ENCODE measurements at regions not wholly inside any gene's neighbourhood (a gene's known extent, or its start where the extent isn't known, plus 50 kb on each side); places are given as distances from the start of the nearest gene placed in this dataset.

GRCh38 chr9:78707481-78707991, 410.6 kb downstream of the PSAT1 start:
- WGBS (ENCODE audit: insufficient coverage) = no CpG with 5 or more reads among the region's 1 CpG
- Mint-ChIP-seq H3K36me3 (no peaks in the 10 kb centered on the region), H3K4me3 (peak overlapping the region in 1 of 2 donors; percentile 80), H3K4me1 (peaks cover 22% of the 10 kb centered on the region), H3K27me3 (ENCODE audit: low read depth in 3 of 3) (peaks cover 0 to 3% (median 0%) of the 10 kb centered on the region in 3 donors), H3K27ac (peak overlapping the region in 5 of 7 donors; percentile 9 to 79 (median 54)), H3K9me3 (peaks cover 0 to 6% (median 5%) of the 10 kb centered on the region in 7 donors)
- intact Hi-C loops (cut with micrococcal nuclease) = no loop called here
- H3K4me2 ChIP-seq (replicated peaks; ENCODE audit: extremely low read depth, low read length, poor library complexity, severe bottlenecking) = peak overlapping the region; percentile 4
- H3K27me3 ChIP-seq (ENCODE audit: control insufficient read depth in 2 of 2, insufficient read depth in 2 of 2, low read length in 2 of 2) = no peaks in the 10 kb centered on the region
- H3K27ac ChIP-seq (ENCODE audit: low read depth in 1 of 2, low read length in 2 of 2) = peak overlapping the region in 1 of 2 donors; percentile 11
- no peak overlapping the region for H3K9ac ChIP-seq (ENCODE audit: insufficient read depth, low read length, poor library complexity, severe bottlenecking)
- H3K79me2 ChIP-seq (ENCODE audit: insufficient read depth, low read length) = no peaks in the 10 kb centered on the region
- no peaks in the 10 kb centered on the region for H3K9me3 ChIP-seq (replicated peaks in 1 of 2; ENCODE audit: control insufficient read depth in 1 of 2, insufficient read depth in 1 of 2, low read length in 2 of 2)
- H3K4me1 ChIP-seq (ENCODE audit: control insufficient read depth in 1 of 2, insufficient read depth in 2 of 2, low read length in 2 of 2) = peaks cover 9 to 17% of the 10 kb centered on the region in 2 donors
- no peak for TF ChIP-seq CTCF (IDR thresholded peaks at IDR 0.05)
- H2AFZ ChIP-seq (ENCODE audit: insufficient read depth, low read depth, low read length, poor library complexity, severe bottlenecking) = no peak overlapping the region
- DNase-seq = peak; percentile 15 to 19 (median 19)
- H4K20me1 ChIP-seq (ENCODE audit: insufficient read depth, low read length) = no peaks in the 10 kb centered on the region
- H3K4me3 ChIP-seq (replicated peaks in 1 of 3; ENCODE audit: low read depth in 2 of 3, low read length in 3 of 3) = no peak overlapping the region
- no peaks in the 10 kb centered on the region for H3K36me3 ChIP-seq (replicated peaks in 1 of 2; ENCODE audit: control insufficient read depth in 1 of 2, insufficient read depth in 2 of 2, low read length in 2 of 2)

GRCh38 chr9:78712903-78713613, 416.1 kb downstream of the PSAT1 start:
- intact Hi-C loops (cut with micrococcal nuclease) = no loop called here
- H3K27ac Mint-ChIP-seq = no peak overlapping the region
- DNase-seq = no peak
- H4K20me1 ChIP-seq (ENCODE audit: insufficient read depth, low read length) = no peaks in the 10 kb centered on the region
- no peak overlapping the region for H3K4me2 ChIP-seq (replicated peaks; ENCODE audit: extremely low read depth, low read length, poor library complexity, severe bottlenecking)
- 83% methylated on average over 2 of the region's 4 CpGs for WGBS (ENCODE audit: insufficient coverage)
- no peak overlapping the region for H3K4me3 Mint-ChIP-seq
- no peaks in the 10 kb centered on the region for H3K27me3 Mint-ChIP-seq (ENCODE audit: low read depth in 3 of 3)
- no peaks in the 10 kb centered on the region for H3K79me2 ChIP-seq (ENCODE audit: insufficient read depth, low read length)
- H3K27ac ChIP-seq (ENCODE audit: low read depth in 1 of 2, low read length in 2 of 2) = no peak overlapping the region
- no peaks in the 10 kb centered on the region for H3K27me3 ChIP-seq (ENCODE audit: control insufficient read depth in 2 of 2, insufficient read depth in 2 of 2, low read length in 2 of 2)
- H2AFZ ChIP-seq (ENCODE audit: insufficient read depth, low read depth, low read length, poor library complexity, severe bottlenecking) = no peak overlapping the region
- no peak overlapping the region for H3K9ac ChIP-seq (ENCODE audit: insufficient read depth, low read length, poor library complexity, severe bottlenecking)
- no peaks in the 10 kb centered on the region for H3K36me3 Mint-ChIP-seq
- no peak for TF ChIP-seq CTCF (IDR thresholded peaks at IDR 0.05)
- peaks cover 10% of the 10 kb centered on the region for H3K4me1 Mint-ChIP-seq
- H3K4me3 ChIP-seq (replicated peaks in 1 of 3; ENCODE audit: low read depth in 2 of 3, low read length in 3 of 3) = no peak overlapping the region
- H3K4me1 ChIP-seq (ENCODE audit: control insufficient read depth in 1 of 2, insufficient read depth in 2 of 2, low read length in 2 of 2) = peaks cover 6 to 7% of the 10 kb centered on the region in 2 donors
- no peaks in the 10 kb centered on the region for H3K9me3 Mint-ChIP-seq
- H3K9me3 ChIP-seq (replicated peaks in 1 of 2; ENCODE audit: control insufficient read depth in 1 of 2, insufficient read depth in 1 of 2, low read length in 2 of 2) = no peaks in the 10 kb centered on the region
- no peaks in the 10 kb centered on the region for H3K36me3 ChIP-seq (replicated peaks in 1 of 2; ENCODE audit: control insufficient read depth in 1 of 2, insufficient read depth in 2 of 2, low read length in 2 of 2)

Measured in CD14-positive monocyte (primary cell).